Neural progenitor cell (in vitro differentiated cells): ENCODE measurements at regions not wholly inside any gene's neighbourhood (a gene's known extent, or its start where the extent isn't known, plus 50 kb on each side); places are given as distances from the start of the nearest gene placed in this dataset.

Source experiments
- EZH2 ChIP-seq: fragments of 200-600 bp; sonication (generic); IDR thresholded peaks from 2 replicates; pipeline ENCODE4 v1.6.1; 2017; ENCODE audit warnings: antibody characterized with exemption, mild to moderate bottlenecking, moderate library complexity
- EZH2phosphoT487 ChIP-seq: fragments of 200-600 bp; sonication (generic); IDR thresholded peaks from 2 replicates; pipeline ENCODE4 v1.6.1; 2017; ENCODE audit warnings: antibody characterized with exemption
- TF ChIP-seq, protein P1 (sequence below): fragments of 200-600 bp; sonication (generic); IDR thresholded peaks from 2 replicates; pipeline ENCODE4 v1.5.1; 2017; ENCODE audit warnings: antibody characterized with exemption, mild to moderate bottlenecking

DNA sequence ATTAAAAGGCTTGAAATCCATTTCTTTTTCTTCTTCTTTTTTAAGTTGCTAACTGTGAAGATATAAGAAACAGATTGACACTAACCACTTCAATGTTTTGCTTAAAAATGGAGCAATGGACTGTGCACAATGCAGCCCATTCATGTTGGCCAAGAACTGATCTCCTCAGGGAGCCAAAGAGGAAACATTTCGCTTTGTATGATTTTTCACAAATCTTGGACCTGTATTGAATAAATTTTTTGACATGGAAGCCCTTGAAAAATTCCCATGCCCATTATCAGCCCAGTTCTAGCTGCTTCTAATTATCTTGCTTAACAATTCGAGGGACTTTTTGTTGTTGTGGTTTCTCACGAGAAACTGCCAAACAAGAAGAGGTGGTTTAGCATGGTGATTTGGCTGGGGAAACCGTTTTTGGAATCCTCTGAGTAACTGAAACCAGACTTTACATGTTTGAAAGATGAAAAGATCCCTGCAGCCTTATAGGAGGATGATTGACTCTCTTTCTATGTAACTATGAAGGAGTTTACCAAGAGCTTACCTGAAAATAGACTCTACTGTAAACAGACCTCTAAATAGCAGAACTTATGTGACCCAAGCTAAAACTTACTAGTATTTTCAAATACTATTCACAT lies 1389.4 kb upstream of the GOT2 start:
- TF ChIP-seq, protein P1, sequence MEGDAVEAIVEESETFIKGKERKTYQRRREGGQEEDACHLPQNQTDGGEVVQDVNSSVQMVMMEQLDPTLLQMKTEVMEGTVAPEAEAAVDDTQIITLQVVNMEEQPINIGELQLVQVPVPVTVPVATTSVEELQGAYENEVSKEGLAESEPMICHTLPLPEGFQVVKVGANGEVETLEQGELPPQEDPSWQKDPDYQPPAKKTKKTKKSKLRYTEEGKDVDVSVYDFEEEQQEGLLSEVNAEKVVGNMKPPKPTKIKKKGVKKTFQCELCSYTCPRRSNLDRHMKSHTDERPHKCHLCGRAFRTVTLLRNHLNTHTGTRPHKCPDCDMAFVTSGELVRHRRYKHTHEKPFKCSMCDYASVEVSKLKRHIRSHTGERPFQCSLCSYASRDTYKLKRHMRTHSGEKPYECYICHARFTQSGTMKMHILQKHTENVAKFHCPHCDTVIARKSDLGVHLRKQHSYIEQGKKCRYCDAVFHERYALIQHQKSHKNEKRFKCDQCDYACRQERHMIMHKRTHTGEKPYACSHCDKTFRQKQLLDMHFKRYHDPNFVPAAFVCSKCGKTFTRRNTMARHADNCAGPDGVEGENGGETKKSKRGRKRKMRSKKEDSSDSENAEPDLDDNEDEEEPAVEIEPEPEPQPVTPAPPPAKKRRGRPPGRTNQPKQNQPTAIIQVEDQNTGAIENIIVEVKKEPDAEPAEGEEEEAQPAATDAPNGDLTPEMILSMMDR, result no peak
- TF ChIP-seq EZH2 (no peak), EZH2phosphoT487 (no peak)
